Thyroid gland (tissue), 4 donors: ENCODE measurements at regions not wholly inside any gene's neighbourhood (a gene's known extent, or its start where the extent isn't known, plus 50 kb on each side); places are given as distances from the start of the nearest gene placed in this dataset.

Experiments
- DNase-seq, 2 donors: peaks; one replicate each; pipeline ENCODE4 v3.0.0-alpha.2; 2019
- H3K27ac ChIP-seq, 3 donors: fragments of 200-600 bp; sonication (generic); 1 replicate in 2 of 3; 2 replicates in 1 of 3; pipeline ENCODE4 v1.5.1; 2016 to 2019; ENCODE audit warnings: mild to moderate bottlenecking in 1 of 3, moderate library complexity in 1 of 3
- H3K27me3 ChIP-seq: fragments of 200-600 bp; sonication (generic); one replicate; pipeline ENCODE4 v1.5.1; 2019
- H3K36me3 ChIP-seq, 2 donors: fragments of 200-600 bp; sonication (generic); one replicate each; pipeline ENCODE4 v1.5.1; 2016 to 2019
- H3K4me1 ChIP-seq, 2 donors: fragments of 200-600 bp; sonication (generic); one replicate each; pipeline ENCODE4 v1.5.1; 2017 to 2019
- H3K4me3 ChIP-seq, 3 donors: fragments of 200-600 bp; sonication (generic); replicated peaks in 1 of 3; 1 replicate in 2 of 3; 2 replicates in 1 of 3; pipeline ENCODE4 v1.5.1; 2016; ENCODE audit warnings: mild to moderate bottlenecking in 1 of 3
- H3K9me3 ChIP-seq: fragments of 200-600 bp; sonication (generic); one replicate; pipeline ENCODE4 v1.5.1; 2017
- CTCF ChIP-seq, 6 experiments: fragments of 200-600 bp in 3 of 6; fragments of 450-650 bp in 3 of 6; sonication (generic) in 3 of 6; IDR thresholded peaks; one replicate each; pipeline ENCODE4 v1.5.1; 2016 to 2019; ENCODE audit warnings: antibody characterized with exemption in 6 of 6, mild to moderate bottlenecking in 2 of 6, inconsistent platforms in 1 of 6, moderate library complexity in 1 of 6
- POLR2A ChIP-seq, 2 donors: fragments of 450-650 bp; IDR thresholded peaks; one replicate each; pipeline ENCODE4 v1.6.1; 2017; ENCODE audit warnings: antibody characterized with exemption in 2 of 2, mild to moderate bottlenecking in 2 of 2, moderate library complexity in 1 of 2
- WGBS, 2 donors: methylation state at CpG; one replicate each; pipeline ENCODE4 v1.1.5; 2017; 5-methylcytosine and 5-hydroxymethylcytosine counted together
- intact Hi-C: fragments of 100-400 bp; cut with DNase I; formaldehyde crosslinking; loops from one replicate; pipeline ENCODE4 v1.15.1; 2023

- 32 to 33% methylated on average over 5 of the region's 5 CpGs for WGBS, 2 donors
Observed at GRCh38 chr9:110104261-110104809, 103.6 kb downstream of the C9orf152 start.

GRCh38 chr9:110105107-110105506 lies 102.9 kb downstream of the C9orf152 start:
- peaks cover 17 to 23% of the 10 kb centered on the region in 2 donors for H3K4me1 ChIP-seq
- intact Hi-C loops = no loop called here
- no peak overlapping the region for H3K4me3 ChIP-seq
- H3K9me3 ChIP-seq = no peaks in the 10 kb centered on the region
- H3K27me3 ChIP-seq = no peaks in the 10 kb centered on the region
- WGBS, 2 donors = 27 to 35% methylated on average over 2 of the region's 2 CpGs
- no peaks in the 10 kb centered on the region for H3K36me3 ChIP-seq
- TF ChIP-seq POLR2A (IDR thresholded peaks at IDR 0.05) (no peak), CTCF (IDR thresholded peaks at IDR 0.05) (no peak)
- peak overlapping the region; percentile 48 to 70 (median 56) for H3K27ac ChIP-seq
- no peak for DNase-seq

More at GRCh38 chr9:110104261-110104809, 103.6 kb downstream of the C9orf152 start:
- intact Hi-C loops = no loop called here
- H3K27me3 ChIP-seq = no peaks in the 10 kb centered on the region
- H3K9me3 ChIP-seq = no peaks in the 10 kb centered on the region
- DNase-seq = peak in 1 of 2 donors; percentile 26
- no peaks in the 10 kb centered on the region for H3K36me3 ChIP-seq
- no peak overlapping the region for H3K4me3 ChIP-seq
- H3K27ac ChIP-seq = peak overlapping the region; percentile 48 to 70 (median 56)
- peaks cover 17 to 24% of the 10 kb centered on the region in 2 donors for H3K4me1 ChIP-seq
- TF ChIP-seq POLR2A (IDR thresholded peaks at IDR 0.05) (no peak), CTCF (IDR thresholded peaks at IDR 0.05) (no peak)

GRCh38 chr9:110106661-110107060 lies 101.3 kb downstream of the C9orf152 start:
- DNase-seq = no peak
- intact Hi-C loops = no loop called here
- H3K4me1 ChIP-seq = peaks cover 17 to 32% of the 10 kb centered on the region in 2 donors
- no peaks in the 10 kb centered on the region for H3K27me3 ChIP-seq
- H3K4me3 ChIP-seq = no peak overlapping the region
- H3K9me3 ChIP-seq = no peaks in the 10 kb centered on the region
- WGBS, 2 donors = 92 to 94% methylated on average over 2 of the region's 2 CpGs
- no peak overlapping the region for H3K27ac ChIP-seq
- TF ChIP-seq CTCF (IDR thresholded peaks at IDR 0.05) = no peak
- TF ChIP-seq POLR2A (IDR thresholded peaks at IDR 0.05) = no peak
- H3K36me3 ChIP-seq = no peaks in the 10 kb centered on the region

GRCh38 chr9:110109333-110110092 lies 98.4 kb downstream of the C9orf152 start:
- no peaks in the 10 kb centered on the region for H3K27me3 ChIP-seq
- H3K9me3 ChIP-seq = no peaks in the 10 kb centered on the region
- 66 to 79% methylated on average over 7 of the region's 7 CpGs for WGBS, 2 donors
- H3K4me1 ChIP-seq = peaks cover 7 to 28% of the 10 kb centered on the region in 2 donors
- intact Hi-C loops = no loop called here
- H3K36me3 ChIP-seq = no peaks in the 10 kb centered on the region
- H3K4me3 ChIP-seq = no peak overlapping the region
- no peak overlapping the region for H3K27ac ChIP-seq
- no peak for TF ChIP-seq CTCF (IDR thresholded peaks at IDR 0.05)
- TF ChIP-seq POLR2A (IDR thresholded peaks at IDR 0.05) = no peak
- DNase-seq = no peak

GRCh38 chr9:110110154-110110553 lies 97.8 kb downstream of the C9orf152 start:
- Histone ChIP-seq H3K4me3 (no peak overlapping the region), H3K9me3 (no peaks in the 10 kb centered on the region), H3K36me3 (no peaks in the 10 kb centered on the region), H3K27ac (no peak overlapping the region), H3K27me3 (no peaks in the 10 kb centered on the region), H3K4me1 (peaks cover 4 to 24% of the 10 kb centered on the region in 2 donors)
- intact Hi-C loops = no loop called here
- 86 to 93% methylated on average over 2 of the region's 2 CpGs for WGBS, 2 donors
- no peak for DNase-seq
- TF ChIP-seq CTCF (IDR thresholded peaks at IDR 0.05) (no peak), POLR2A (IDR thresholded peaks at IDR 0.05) (no peak)
